Stimulated activated CD8-positive, alpha-beta memory T cell treated with anti-CD3 and anti-CD28 coated beads, Interleukin-4, amount 100 ng/mL, for 48 hours (primary cell): ENCODE measurements at regions not wholly inside any gene's neighbourhood (a gene's known extent, or its start where the extent isn't known, plus 50 kb on each side); places are given as distances from the start of the nearest gene placed in this dataset.

Experiments used
- DNase-seq: peaks from one replicate; pipeline ENCODE4 v3.0.0-alpha.2; 2020

GRCh38 chr6:113597231-113597583, 259.9 kb upstream of the MARCKS start:
- DNase-seq, result no peak

DNA sequence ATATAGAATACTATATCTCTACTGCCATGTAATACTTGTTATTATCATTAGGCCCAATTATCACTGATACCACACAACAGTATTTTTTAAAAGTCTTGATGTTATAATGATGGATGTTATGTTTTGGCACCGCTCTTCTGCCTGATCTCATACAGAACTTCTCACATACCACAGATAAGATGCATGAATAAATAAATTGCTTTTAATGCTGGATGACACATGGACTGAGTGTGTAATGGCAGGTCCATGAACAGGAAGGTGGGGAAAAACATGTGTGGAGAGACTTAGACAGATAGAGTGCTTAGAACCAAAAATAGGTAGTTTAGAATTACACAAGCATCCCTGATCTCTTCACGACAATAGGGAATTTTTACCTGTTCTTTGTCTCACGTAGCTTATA, 258.4 kb upstream of the MARCKS start:
- DNase-seq, result no peak

- DNase-seq, result no peak
These were observed 257.7 kb upstream of the MARCKS start for GRCh38 chr6:113599444-113599843.

- no peak for DNase-seq
These were observed 256.4 kb upstream of the MARCKS start for GRCh38 chr6:113600551-113601339.

DNA sequence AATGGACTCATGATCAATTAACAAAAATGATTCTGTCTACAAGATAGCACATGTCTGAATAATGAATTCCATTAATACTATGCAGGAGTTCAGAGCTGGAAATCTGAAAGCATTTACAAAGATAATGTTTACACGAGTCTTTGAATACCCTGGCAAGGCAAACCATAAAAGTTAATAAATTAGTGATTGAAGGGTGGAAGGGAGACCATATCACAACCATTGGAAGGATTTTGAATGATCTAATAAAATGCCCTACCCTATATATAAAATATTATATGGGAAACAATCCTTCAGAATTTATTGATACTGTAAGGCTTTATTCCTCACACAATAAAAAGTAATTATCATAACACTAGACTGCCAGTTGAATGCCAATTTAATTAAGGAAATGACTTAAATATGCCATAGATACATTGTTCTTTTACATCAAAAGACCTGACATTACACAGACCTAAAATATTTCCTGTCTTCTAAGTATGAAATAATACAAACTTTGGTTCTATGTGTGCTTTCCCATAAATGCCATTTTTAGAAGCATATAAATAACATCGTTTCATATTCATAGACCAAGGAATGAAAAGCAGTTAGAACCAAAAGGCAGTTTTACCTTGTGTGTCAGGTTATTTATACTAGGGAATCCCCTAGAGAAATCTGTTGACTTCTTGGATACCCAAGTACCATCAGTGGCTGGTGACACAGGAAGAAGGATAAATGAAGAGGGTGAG, 249.2 kb upstream of the MARCKS start:
- no peak for DNase-seq

GRCh38 chr6:113610377-113610988, 246.7 kb upstream of the MARCKS start:
- no peak for DNase-seq

GRCh38 chr6:113616701-113617274, 240.4 kb upstream of the MARCKS start:
- no peak for DNase-seq

DNA sequence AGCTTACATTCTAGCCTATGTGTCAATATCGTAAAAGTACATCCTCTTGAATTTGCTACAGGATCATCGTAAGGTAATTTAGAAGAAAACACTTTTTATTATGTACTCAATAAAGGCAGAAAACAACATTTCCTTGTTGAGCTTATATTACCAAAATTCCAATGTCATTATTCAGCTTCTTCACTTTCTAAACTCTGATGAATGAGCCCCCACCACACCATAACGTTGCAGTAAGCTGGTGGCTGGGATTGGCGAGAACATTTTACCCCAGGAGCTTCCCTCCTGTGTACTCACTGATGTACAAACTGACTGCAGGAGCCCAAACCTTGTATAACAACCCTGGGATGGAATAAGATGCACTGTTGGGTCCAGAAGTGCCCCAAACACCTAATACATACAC, 238.1 kb upstream of the MARCKS start:
- no peak for DNase-seq

GRCh38 chr6:113620386-113620785, 236.8 kb upstream of the MARCKS start:
- DNase-seq, result no peak

- no peak for DNase-seq
These were observed 234.9 kb upstream of the MARCKS start for GRCh38 chr6:113622254-113622653.

GRCh38 chr6:113623129-113623528, 234.0 kb upstream of the MARCKS start:
- no peak for DNase-seq

GRCh38 chr6:113625850-113626249, 231.3 kb upstream of the MARCKS start:
- DNase-seq, result no peak

DNA sequence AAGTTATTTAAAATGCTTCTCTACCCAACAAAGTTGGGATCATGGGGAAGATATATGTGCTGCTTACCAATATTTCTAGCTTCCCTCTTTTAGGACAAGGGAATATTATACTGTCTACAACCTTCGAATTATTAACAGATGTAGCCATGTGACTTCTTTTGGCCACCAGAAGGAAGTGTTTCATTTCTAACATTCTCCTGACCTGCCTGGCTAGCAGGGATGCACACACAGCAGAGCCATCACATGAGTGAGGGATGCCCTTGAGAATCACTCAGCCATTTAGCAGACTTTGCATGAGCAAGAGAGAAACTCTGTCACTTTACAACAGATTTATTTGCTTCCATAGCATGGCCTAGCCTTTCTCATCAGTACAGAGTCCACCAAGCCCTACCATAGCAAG, 230.7 kb upstream of the MARCKS start:
- no peak for DNase-seq

GRCh38 chr6:113627480-113627879, 229.7 kb upstream of the MARCKS start:
- DNase-seq, result no peak

DNA sequence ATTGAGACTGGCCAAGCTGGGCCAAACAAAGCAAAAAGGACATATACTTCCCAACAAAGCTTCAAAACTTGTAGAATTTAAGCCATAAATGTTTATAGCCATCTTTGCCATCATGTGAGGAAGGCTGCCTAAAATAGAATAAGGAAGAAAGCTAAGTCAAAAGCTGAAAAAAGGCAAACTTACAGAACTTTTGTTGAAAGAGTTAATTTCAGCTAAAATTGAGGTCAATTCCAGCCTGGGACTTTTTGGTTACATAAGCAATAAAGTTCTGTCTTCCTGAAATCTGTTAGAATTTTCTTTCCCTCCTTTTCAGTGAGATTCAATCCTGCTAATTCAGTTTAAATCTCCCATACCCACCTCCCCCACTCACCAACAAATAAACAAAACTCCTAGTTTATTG, 227.9 kb upstream of the MARCKS start:
- DNase-seq, result no peak

DNA sequence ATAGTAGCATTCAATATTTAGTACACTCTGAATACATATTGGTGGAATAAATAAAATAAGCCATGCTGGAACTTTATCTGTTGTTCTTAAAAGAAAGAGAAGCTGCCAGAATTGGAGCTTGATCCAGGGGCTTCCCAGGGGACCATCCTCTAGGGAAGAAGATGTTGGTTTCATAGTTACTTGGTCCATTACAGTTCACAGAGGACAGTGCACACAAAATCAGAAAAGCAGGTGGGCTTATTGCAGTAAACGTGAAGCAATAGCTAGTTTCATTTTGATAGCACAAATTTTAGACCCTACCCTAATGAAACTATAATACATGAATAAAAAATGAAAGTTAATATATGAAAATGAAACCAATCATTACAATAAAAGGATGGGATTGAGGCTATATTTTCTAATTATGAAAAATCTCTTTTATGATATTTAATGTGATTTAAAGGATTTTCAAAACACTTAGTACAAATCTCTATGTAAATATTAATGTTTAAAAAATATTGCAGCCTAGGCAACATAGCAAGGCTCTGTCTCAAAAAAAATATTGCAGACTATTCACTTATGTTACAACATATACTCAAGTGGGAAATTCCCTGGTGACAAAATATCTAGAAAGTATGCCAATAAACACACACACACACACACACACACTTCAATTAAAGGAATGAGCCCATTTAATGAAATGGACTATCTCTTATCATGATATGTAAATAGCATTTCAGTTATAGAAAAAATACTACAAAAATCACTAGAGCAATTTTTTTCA, 227.0 kb upstream of the MARCKS start:
- DNase-seq, result no peak

DNA sequence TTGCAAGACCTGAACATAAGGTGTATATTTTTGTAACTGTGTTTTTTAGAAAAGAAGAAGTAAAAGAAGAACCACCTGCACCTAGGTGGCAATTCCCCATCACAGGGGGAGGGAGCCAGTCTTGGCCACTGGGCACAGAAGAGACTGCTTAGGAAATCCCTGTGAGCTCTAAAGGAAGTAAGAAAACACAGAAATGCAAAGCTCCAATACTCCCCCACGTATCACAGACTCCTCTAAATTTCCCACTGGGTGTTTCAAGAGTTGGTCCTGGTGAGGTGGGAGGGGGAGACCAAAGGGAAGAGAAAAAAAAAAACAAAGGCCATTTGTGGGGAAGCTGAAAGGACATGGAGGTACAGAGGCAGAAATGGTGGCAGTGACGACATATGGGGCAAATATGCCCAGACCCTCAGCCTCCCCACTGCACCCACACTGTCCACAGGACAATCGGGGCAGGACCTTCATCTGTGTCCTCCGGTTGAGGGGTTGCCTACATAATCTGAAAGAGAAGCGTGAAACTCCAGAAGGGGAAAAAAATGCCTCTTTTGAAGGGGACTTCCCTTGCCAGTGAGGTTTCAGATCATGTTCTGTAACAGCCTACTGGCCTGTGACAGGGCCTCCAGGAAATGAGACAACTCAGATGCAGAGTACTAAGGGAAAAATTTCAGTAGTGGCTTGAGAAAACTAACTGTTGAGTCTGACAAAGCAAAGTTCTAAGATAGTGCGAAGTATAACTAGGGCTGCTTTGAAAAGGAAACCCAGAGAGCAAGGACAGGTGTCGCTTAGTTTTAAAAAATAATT, 226.2 kb upstream of the MARCKS start:
- DNase-seq, result peak; percentile 32

DNA sequence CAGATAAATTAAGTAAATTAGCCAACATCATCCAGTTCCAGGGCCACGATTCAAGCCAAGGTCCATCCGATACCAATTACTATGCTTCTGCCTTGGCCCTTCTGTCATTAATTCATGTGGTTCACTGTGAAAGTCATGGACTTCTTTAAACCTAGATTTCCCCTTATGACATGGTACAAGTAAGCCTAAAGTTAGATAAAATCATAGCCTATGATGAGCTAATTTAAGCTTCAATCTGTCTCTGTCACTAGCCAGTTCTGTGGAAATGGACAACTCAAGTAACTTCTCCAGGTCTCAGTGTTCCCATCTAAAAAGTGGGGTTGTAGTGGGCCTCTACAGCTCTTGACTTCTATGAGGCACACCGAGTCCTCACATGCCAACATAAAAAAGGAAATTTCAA, 225.5 kb upstream of the MARCKS start:
- no peak for DNase-seq

DNA sequence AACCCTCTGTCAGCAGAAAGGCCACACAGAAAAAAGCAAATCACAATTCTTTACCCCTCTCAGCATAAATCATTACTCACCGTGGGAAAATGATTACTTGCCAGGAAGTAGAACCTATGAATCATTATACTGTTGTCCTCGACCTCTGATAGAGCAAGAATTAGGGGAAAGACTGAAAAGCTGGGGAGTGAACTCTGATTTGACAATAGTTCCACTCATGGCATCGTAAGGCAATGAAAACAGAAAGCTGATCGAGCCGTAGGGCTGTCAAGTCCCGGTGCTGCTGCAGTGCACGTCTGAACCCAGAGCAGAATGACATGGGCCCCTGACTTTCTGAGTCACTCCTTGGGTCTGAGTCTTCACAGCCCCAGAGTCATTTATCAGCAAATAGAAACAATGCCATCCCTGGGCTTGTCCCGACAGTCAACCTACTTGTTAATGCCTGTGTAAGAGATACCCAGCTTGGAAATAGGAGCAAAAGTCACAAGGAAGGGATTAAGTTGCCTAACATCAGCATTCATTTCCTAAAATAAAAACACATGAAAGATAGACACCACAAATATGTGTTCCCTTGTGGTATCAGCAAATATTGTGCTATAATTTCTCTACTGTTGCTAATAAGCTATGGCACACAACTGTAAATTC, 224.8 kb upstream of the MARCKS start:
- DNase-seq, result peak; percentile 56

DNA sequence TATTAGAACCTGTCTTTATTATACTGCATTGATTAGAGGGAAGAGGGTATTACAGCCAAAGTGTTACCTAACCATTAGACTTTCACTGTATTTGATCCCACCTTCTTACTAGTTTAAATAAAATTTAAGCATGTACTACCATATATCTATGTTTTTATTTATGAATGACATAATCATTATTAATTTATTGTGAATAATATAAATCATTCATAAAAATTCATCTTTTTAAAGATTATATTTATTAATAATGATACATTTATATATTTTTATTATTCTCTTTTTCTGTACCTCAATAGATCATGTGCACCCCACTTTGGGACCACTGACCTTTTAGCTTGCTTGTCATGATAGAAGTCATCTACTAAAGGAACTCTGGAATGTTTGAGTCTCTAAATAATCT, 223.5 kb upstream of the MARCKS start:
- DNase-seq, result no peak

- DNase-seq, result no peak
These were observed 222.6 kb upstream of the MARCKS start for GRCh38 chr6:113634352-113635163.
